IMR-90 (cell line): ENCODE measurements at regions not wholly inside any gene's neighbourhood (a gene's known extent, or its start where the extent isn't known, plus 50 kb on each side); places are given as distances from the start of the nearest gene placed in this dataset.
A peak's percentile ranks its signal among the peaks of the same experiment; 100 is the strongest.

Experiments used
- ATAC-seq: fragments of 200-7000 bp; cut with Tn5 transposase; 2 replicates; pipeline ENCODE4 v1.9.1; 2020; ENCODE audit warnings: low read depth, mild to moderate bottlenecking, moderate library complexity
- BruUV-seq: library from RNA; stranded (reverse); fragments of 400-500 nt; replicated peaks from 2 replicates; lab custom pipeline; 2021; lab: Mats Ljungman, UMichigan
- CTCF ChIA-PET: fragments of 300-600 bp; formaldehyde crosslinking; extraction: SDS; loops from one replicate; lab custom pipeline; 2021; ENCODE audit warnings: antibody characterized with exemption; lab: Yijun Ruan, JAX
- POLR2A ChIA-PET: fragments of 300-600 bp; sonication (Branson Sonifier 250); formaldehyde crosslinking; loops from one replicate; lab custom pipeline; 2022; ENCODE audit warnings: antibody characterized with exemption; ENCODE audit not compliant: unreplicated experiment; lab: Charles Lee
- DNase-seq: peaks from one replicate; pipeline ENCODE4 v3.0.0; 2013
- H2AFZ ChIP-seq: replicated peaks from 2 replicates; pipeline ENCODE3; 2013; ENCODE audit warnings: low read length, mild to moderate bottlenecking; ENCODE audit not compliant: poor library complexity
- H2AK5ac ChIP-seq: 2 replicates; pipeline ENCODE4 v1.6.1; 2013; ENCODE audit warnings: low read depth, low read length, inconsistent platforms
- H2AK9ac ChIP-seq: replicated peaks from 2 replicates; pipeline ENCODE3; 2013; ENCODE audit warnings: mild to moderate bottlenecking, low read depth, low read length, moderate library complexity; ENCODE audit not compliant: poor library complexity
- H2BK120ac ChIP-seq: 2 replicates; pipeline ENCODE4 v1.6.1; 2013; ENCODE audit warnings: low read depth, low read length, inconsistent platforms
- H2BK15ac ChIP-seq: 3 replicates; pipeline ENCODE4 v1.6.1; 2013; ENCODE audit warnings: low read depth, low read length, inconsistent platforms
- H2BK20ac ChIP-seq: 2 replicates; pipeline ENCODE4 v1.6.1; 2013; ENCODE audit warnings: low read depth, mild to moderate bottlenecking, inconsistent platforms, low read length, moderate library complexity
- H2BK5ac ChIP-seq: 2 replicates; pipeline ENCODE4 v1.6.1; 2013; ENCODE audit warnings: mild to moderate bottlenecking, low read depth, low read length, inconsistent platforms; ENCODE audit not compliant: poor library complexity, severe bottlenecking
- H3K14ac ChIP-seq: replicated peaks from 2 replicates; pipeline ENCODE4 v1.6.1; 2013; ENCODE audit warnings: low read depth, low read length, inconsistent platforms
- H3K18ac ChIP-seq: 2 replicates; pipeline ENCODE4 v1.6.1; 2013; ENCODE audit warnings: low read depth, low read length, control low read depth
- H3K23ac ChIP-seq: 2 replicates; pipeline ENCODE4 v1.6.1; 2013; ENCODE audit warnings: low read depth, low read length, inconsistent platforms
- H3K27ac ChIP-seq: 2 replicates; pipeline ENCODE4 v1.5.1; 2013; ENCODE audit warnings: mild to moderate bottlenecking, control low read depth, low read length; ENCODE audit not compliant: insufficient read depth
- H3K27me3 ChIP-seq: 2 replicates; pipeline ENCODE4 v1.6.1; 2013; ENCODE audit warnings: low read length; ENCODE audit not compliant: control insufficient read depth, insufficient read depth
- H3K36me3 ChIP-seq: 2 replicates; pipeline ENCODE4 v1.6.1; 2013; ENCODE audit warnings: low read length, mixed read lengths; ENCODE audit not compliant: control insufficient read depth, insufficient read depth
- H3K4ac ChIP-seq: 2 replicates; pipeline ENCODE4 v1.6.1; 2013; ENCODE audit warnings: low read depth, low read length, inconsistent platforms
- H3K4me1 ChIP-seq: 2 replicates; pipeline ENCODE4 v1.6.1; 2013; ENCODE audit warnings: low read length, mixed read lengths; ENCODE audit not compliant: control insufficient read depth, insufficient read depth
- H3K4me2 ChIP-seq: 2 replicates; pipeline ENCODE4 v1.6.1; 2013; ENCODE audit warnings: low read depth, mild to moderate bottlenecking, control low read depth, low read length, moderate library complexity
- H3K4me3 ChIP-seq: 2 replicates; pipeline ENCODE4 v1.5.1; 2013; ENCODE audit warnings: low read depth, mild to moderate bottlenecking, control low read depth, low read length, moderate library complexity; ENCODE audit not compliant: insufficient read depth
- H3K56ac ChIP-seq: 2 replicates; pipeline ENCODE4 v1.6.1; 2013; ENCODE audit warnings: low read length, inconsistent platforms; ENCODE audit not compliant: insufficient read depth; ENCODE audit errors: extremely low read depth
- H3K79me1 ChIP-seq, 2 experiments: 2 replicates each; pipeline ENCODE4 v1.6.1; 2013; ENCODE audit warnings: low read length in 2 of 2, inconsistent platforms in 1 of 2, low read depth in 1 of 2
- H3K9ac ChIP-seq: 2 replicates; pipeline ENCODE4 v1.6.1; 2013; ENCODE audit warnings: low read depth, low read length, control low read depth
- H3K9me1 ChIP-seq: 2 replicates; pipeline ENCODE4 v1.6.1; 2013; ENCODE audit warnings: low read length, inconsistent platforms; ENCODE audit not compliant: insufficient read depth
- H3K9me3 ChIP-seq: 2 replicates; pipeline ENCODE4 v1.6.1; 2013; ENCODE audit warnings: low read length; ENCODE audit not compliant: control insufficient read depth, insufficient read depth
- H4K20me1 ChIP-seq: 2 replicates; pipeline ENCODE4 v1.6.1; 2013; ENCODE audit warnings: low read length, inconsistent platforms; ENCODE audit not compliant: insufficient read depth
- H4K5ac ChIP-seq: 2 replicates; pipeline ENCODE4 v1.6.1; 2013; ENCODE audit warnings: mild to moderate bottlenecking, low read depth, low read length, control low read depth
- H4K8ac ChIP-seq, 2 experiments: 2 replicates each; pipeline ENCODE4 v1.6.1; 2013; ENCODE audit warnings: low read depth in 2 of 2, low read length in 2 of 2, control low read depth in 1 of 2, inconsistent platforms in 1 of 2
- H4K91ac ChIP-seq: 2 replicates; pipeline ENCODE4 v1.6.1; 2013; ENCODE audit warnings: low read depth, low read length, inconsistent platforms; ENCODE audit not compliant: insufficient read depth
- BHLHE40 ChIP-seq: fragments of 150-350 bp; IDR thresholded peaks from 2 replicates; pipeline ENCODE4 v1.6.1; 2016; ENCODE audit warnings: mild to moderate bottlenecking, low read depth, low read length
- CTCF ChIP-seq: conservative IDR thresholded peaks from 2 replicates; pipeline ENCODE4 v1.5.1; 2012; ENCODE audit warnings: mild to moderate bottlenecking, low read depth, low read length, improper control_type of control experiment
- FOS ChIP-seq: fragments of 150-350 bp; IDR thresholded peaks from 2 replicates; pipeline ENCODE4 v1.6.1; 2016; ENCODE audit warnings: low read depth, low read length
- MAFK ChIP-seq: IDR thresholded peaks from 2 replicates; pipeline ENCODE4 v1.6.1; 2012; ENCODE audit warnings: low read depth, low read length, improper control_type of control experiment
- MXI1 ChIP-seq: IDR thresholded peaks from 2 replicates; pipeline ENCODE4 v1.6.1; 2012; ENCODE audit warnings: low read depth, mild to moderate bottlenecking, low read length, moderate library complexity, borderline replicate concordance
- NFE2L2 ChIP-seq: fragments of 150-350 bp; IDR thresholded peaks from 2 replicates; pipeline ENCODE4 v1.6.1; 2016; ENCODE audit warnings: low read depth, mild to moderate bottlenecking, low read length
- POLR2A ChIP-seq: IDR thresholded peaks from 2 replicates; pipeline ENCODE4 v1.6.1; 2012; ENCODE audit warnings: mild to moderate bottlenecking, low read depth, low read length
- RAD21 ChIP-seq: IDR thresholded peaks from 2 replicates; pipeline ENCODE4 v1.6.1; 2012; ENCODE audit warnings: low read length, improper control_type of control experiment
- WGBS, 2 experiments: methylation state at CpG; one replicate each; pipeline versions ENCODE4 v1.1.5 to v1.1.7; 2013; ENCODE audit warnings: missing lambda C conversion rate in 2 of 2; ENCODE audit not compliant: insufficient read length in 1 of 2; ENCODE audit errors: extremely low coverage in 2 of 2; 5-methylcytosine and 5-hydroxymethylcytosine counted together
- dilution Hi-C: fragments of 300-500 bp; cut with HindIII; formaldehyde crosslinking; loops from one replicate; pipeline ENCODE4 v1.14.3; 2018; ENCODE audit warnings: low sequenced_read_pairs; ENCODE audit not compliant: unreplicated experiment
- in situ Hi-C: fragments of 300-500 bp; cut with MboI; formaldehyde crosslinking; loops from 3 replicates; pipeline ENCODE4 v1.14.3; 2019; ENCODE audit warnings: low sequenced_read_pairs, inconsistent platforms, mixed read lengths
- intact Hi-C: fragments of 100-400 bp; cut with micrococcal nuclease; formaldehyde crosslinking; loops from 2 replicates; pipeline ENCODE4 v1.10.0; 2022

- H3K18ac ChIP-seq: no peak overlapping the region
- H3K4me2 ChIP-seq: no peak overlapping the region
- peaks cover 2% of the 10 kb centered on the region; the same call in 1 of the 2 replicates for H3K4me1 ChIP-seq
- no peaks in the 10 kb centered on the region for H3K36me3 ChIP-seq
- no peak overlapping the region for H2BK120ac ChIP-seq
- no peak overlapping the region for H4K8ac ChIP-seq
- intact Hi-C loops: no loop called here
- H2BK15ac ChIP-seq: no peak overlapping the region
- no peak overlapping the region for H3K23ac ChIP-seq
- dilution Hi-C loops: no loop called here
- H4K20me1 ChIP-seq: no peaks in the 10 kb centered on the region
- ChIA-PET POLR2A (no interaction called here), CTCF (no interaction called here)
- no peak overlapping the region for H3K27ac ChIP-seq
- no peak overlapping the region for H2BK20ac ChIP-seq
- in situ Hi-C loops: no loop called here
- peak overlapping the region; percentile 41 for H2AFZ ChIP-seq
- no peak overlapping the region for H3K4me3 ChIP-seq
- H2AK9ac ChIP-seq: no peak overlapping the region
- H3K9me3 ChIP-seq: no peaks in the 10 kb centered on the region
- no peak overlapping the region for H3K4ac ChIP-seq
- H3K27me3 ChIP-seq: no peaks in the 10 kb centered on the region
- no CpG with 5 or more reads among the region's 2 CpGs for WGBS, 2 experiments
- H2BK5ac ChIP-seq: no peak overlapping the region
- no peak overlapping the region for H2AK5ac ChIP-seq
- no peak overlapping the region for H4K5ac ChIP-seq
- no peak overlapping the region for H3K56ac ChIP-seq
- TF ChIP-seq POLR2A (no peak), CTCF (no peak), MXI1 (no peak), MAFK (no peak), FOS (no peak), BHLHE40 (no peak), NFE2L2 (no peak), RAD21 (no peak)
- no peak overlapping the region; the same call in 1 of the 2 replicates for H3K14ac ChIP-seq
- ATAC-seq (no peak), DNase-seq (no peak)
- H3K79me1 ChIP-seq: no peaks in the 10 kb centered on the region
- H4K91ac ChIP-seq: no peak overlapping the region
- BruUV-seq: no TSS peak
- H3K9ac ChIP-seq: no peak overlapping the region
- H3K9me1 ChIP-seq: no peaks in the 10 kb centered on the region
These were observed 973.0 kb upstream of the CHAC2 start for GRCh38 chr2:52794581-52794980.
